ENCODE measurements at regions not wholly inside any gene's neighbourhood (a gene's known extent, or its start where the extent isn't known, plus 50 kb on each side); places are given as distances from the start of the nearest gene placed in this dataset.

DNA sequence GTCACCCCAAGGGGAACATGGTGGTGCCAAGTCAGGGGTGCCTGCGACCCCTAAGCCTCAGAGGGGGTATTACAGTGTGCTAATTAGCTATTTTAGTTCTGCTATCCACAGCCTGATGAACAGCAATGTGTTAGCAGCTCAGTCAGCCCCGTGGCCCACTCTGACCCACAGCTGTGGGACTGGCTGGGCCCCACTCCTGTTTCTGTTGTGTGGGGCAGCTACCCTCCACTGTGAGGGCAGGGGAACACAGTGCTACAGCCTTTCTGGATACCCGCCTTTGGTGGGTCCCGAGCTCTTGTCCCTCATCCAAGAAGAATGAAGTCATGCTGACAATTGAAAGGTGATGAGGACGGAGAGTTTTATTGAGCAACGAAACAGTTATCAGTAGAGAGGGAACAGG lies 152.5 kb upstream of the GGTLC1 start:
- TF ChIP-seq CTCF (IDR thresholded peaks at IDR 0.05) (no peak), POLR2AphosphoS5 (IDR thresholded peaks at IDR 0.05; ENCODE audit: low read depth, low read length) (no peak)
